Ishikawa (cell line): ENCODE measurements at regions not wholly inside any gene's neighbourhood (a gene's known extent, or its start where the extent isn't known, plus 50 kb on each side); places are given as distances from the start of the nearest gene placed in this dataset.

Experiments used
- CEBPB ChIP-seq: IDR thresholded peaks from 2 replicates; pipeline ENCODE4 v1.6.1; 2012
- CREB1 ChIP-seq: IDR thresholded peaks from 2 replicates; pipeline ENCODE4 v1.6.1; 2012; ENCODE audit warnings: low read depth
- EGR1 ChIP-seq: IDR thresholded peaks from 2 replicates; pipeline ENCODE4 v1.6.1; 2012
- EP300 ChIP-seq: IDR thresholded peaks from 2 replicates; pipeline ENCODE4 v1.6.1; 2012; ENCODE audit warnings: borderline replicate concordance
- FOXM1 ChIP-seq: IDR thresholded peaks from 2 replicates; pipeline ENCODE4 v1.6.1; 2012; ENCODE audit warnings: low read depth, borderline replicate concordance
- MAX ChIP-seq: IDR thresholded peaks from 2 replicates; pipeline ENCODE4 v1.6.1; 2012
- NFIC ChIP-seq: IDR thresholded peaks from 2 replicates; pipeline ENCODE4 v1.6.1; 2012
- RAD21 ChIP-seq: IDR thresholded peaks from 2 replicates; pipeline ENCODE4 v1.6.1; 2012; ENCODE audit warnings: low read depth
- REST ChIP-seq: IDR thresholded peaks from 2 replicates; pipeline ENCODE4 v1.6.1; 2012; ENCODE audit warnings: low read depth, mild to moderate bottlenecking
- TAF1 ChIP-seq: IDR thresholded peaks from 2 replicates; pipeline ENCODE4 v1.6.1; 2012; ENCODE audit warnings: low read depth, mild to moderate bottlenecking
- TCF12 ChIP-seq: IDR thresholded peaks from 2 replicates; pipeline ENCODE4 v1.6.1; 2012; ENCODE audit warnings: low read depth
- TEAD4 ChIP-seq: IDR thresholded peaks from 2 replicates; pipeline ENCODE4 v1.6.1; 2012
- USF1 ChIP-seq: IDR thresholded peaks from 2 replicates; pipeline ENCODE4 v1.6.1; 2012
- YY1 ChIP-seq: IDR thresholded peaks from 2 replicates; pipeline ENCODE4 v1.6.1; 2012; ENCODE audit warnings: low read depth
- ZBTB7A ChIP-seq: IDR thresholded peaks from 2 replicates; pipeline ENCODE4 v1.6.1; 2012; ENCODE audit warnings: low read depth

- TF ChIP-seq EGR1 (no peak), YY1 (no peak), MAX (no peak), TCF12 (no peak), EP300 (no peak), RAD21 (no peak), FOXM1 (no peak)
Observed at GRCh38 chr5:2579126-2579525, 172.4 kb downstream of the IRX2 start.

- no peak for TF ChIP-seq TEAD4
- no peak for TF ChIP-seq ZBTB7A
- TF ChIP-seq USF1, result no peak
- TF ChIP-seq CEBPB, result no peak
- no peak for TF ChIP-seq YY1
- TF ChIP-seq NFIC, result no peak
- no peak for TF ChIP-seq EP300
- no peak for TF ChIP-seq CREB1
- TF ChIP-seq TAF1, result no peak
- TF ChIP-seq EGR1, result no peak
- TF ChIP-seq RAD21, result no peak
- no peak for TF ChIP-seq REST
- no peak for TF ChIP-seq FOXM1
Observed at GRCh38 chr5:2577312-2578036, 174.0 kb downstream of the IRX2 start.

GRCh38 chr5:2576823-2577222 is 174.7 kb downstream of the IRX2 start:
- TF ChIP-seq ZBTB7A (no peak), EP300 (no peak), FOXM1 (no peak), TEAD4 (no peak), RAD21 (no peak), MAX (no peak), CREB1 (no peak), NFIC (no peak), TAF1 (no peak), REST (no peak), TCF12 (no peak)

GRCh38 chr5:2575871-2576270 is 175.6 kb downstream of the IRX2 start:
- TF ChIP-seq CEBPB, result no peak
- no peak for TF ChIP-seq CREB1
- no peak for TF ChIP-seq NFIC
- TF ChIP-seq USF1, result no peak
- no peak for TF ChIP-seq MAX

GRCh38 chr5:2575292-2575691 is 176.2 kb downstream of the IRX2 start:
- TF ChIP-seq FOXM1 (no peak), YY1 (no peak), MAX (no peak), EP300 (no peak), EGR1 (no peak), USF1 (no peak), REST (no peak), RAD21 (no peak)
